Epidermal melanocyte (primary cell): ENCODE measurements at regions not wholly inside any gene's neighbourhood (a gene's known extent, or its start where the extent isn't known, plus 50 kb on each side); places are given as distances from the start of the nearest gene placed in this dataset.
"Not testable (repeated sequence)": the region's sequence is repeated elsewhere in the genome, so short reads cannot be mapped to it uniquely, and the experiment has no call there.

ENCODE experiments used
- DNase-seq: peaks from one replicate; pipeline ENCODE4 v3.0.0; 2011; ENCODE audit warnings: low spot score; ENCODE audit not compliant: insufficient read length

DNA sequence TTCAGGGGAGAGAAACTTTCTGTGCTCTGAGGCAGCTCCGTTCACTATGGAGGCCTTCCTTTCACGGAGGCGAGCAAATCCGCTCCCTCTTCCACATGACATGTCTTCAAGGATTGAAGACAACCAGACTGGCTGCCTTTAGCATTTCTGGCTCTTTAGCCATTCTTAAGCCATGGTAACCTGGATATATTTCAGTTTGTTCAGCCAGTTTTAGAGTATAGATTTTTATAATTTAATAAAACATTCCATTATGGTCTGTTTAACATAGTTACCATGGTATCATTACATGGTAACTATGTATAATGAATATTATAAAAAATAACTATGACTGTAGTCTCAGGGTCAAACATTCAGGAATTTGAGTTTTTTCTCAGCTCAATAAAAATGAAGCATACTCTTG, 54.2 kb upstream of the NFIA start:
- DNase-seq = no peak

DNA sequence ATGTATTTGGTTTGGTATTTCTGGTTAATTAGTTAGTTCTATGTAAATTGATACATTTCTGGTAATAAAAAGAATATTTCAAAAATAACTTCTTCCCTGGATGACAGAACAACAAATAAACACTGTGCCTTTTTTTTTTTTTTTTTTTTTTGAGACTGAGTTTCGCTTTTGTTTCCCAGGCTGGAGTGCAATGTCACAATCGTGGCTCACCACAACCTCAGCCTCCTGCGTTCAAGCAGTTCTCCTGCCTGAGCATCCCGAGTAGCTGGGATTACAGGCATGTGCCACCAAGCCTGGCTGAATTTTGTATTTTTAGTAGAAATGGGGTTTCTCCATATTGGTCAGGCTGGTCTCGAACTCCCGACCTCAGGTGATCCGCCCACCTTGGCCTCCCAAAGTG, 64.3 kb upstream of the NFIA start:
- DNase-seq = not testable (repeated sequence)

DNA sequence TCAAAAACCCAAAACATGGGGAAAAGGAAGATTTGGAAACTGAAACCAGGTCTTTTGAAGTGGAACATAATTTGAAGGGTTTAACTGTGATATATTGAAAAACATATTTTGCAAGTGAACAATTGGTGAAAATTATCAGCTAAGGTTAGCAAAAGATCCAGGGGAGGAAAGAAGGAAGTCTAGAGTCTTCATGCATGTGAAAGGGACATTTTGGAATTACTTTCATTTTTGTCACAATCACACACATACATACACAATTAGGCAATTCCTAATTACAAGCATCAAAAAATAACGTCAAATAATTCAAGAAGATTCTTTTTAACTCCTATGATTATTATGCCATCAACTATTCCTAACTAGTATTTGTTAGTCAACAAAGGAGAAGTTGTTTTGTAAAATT, 64.7 kb upstream of the NFIA start:
- DNase-seq = no peak

DNA sequence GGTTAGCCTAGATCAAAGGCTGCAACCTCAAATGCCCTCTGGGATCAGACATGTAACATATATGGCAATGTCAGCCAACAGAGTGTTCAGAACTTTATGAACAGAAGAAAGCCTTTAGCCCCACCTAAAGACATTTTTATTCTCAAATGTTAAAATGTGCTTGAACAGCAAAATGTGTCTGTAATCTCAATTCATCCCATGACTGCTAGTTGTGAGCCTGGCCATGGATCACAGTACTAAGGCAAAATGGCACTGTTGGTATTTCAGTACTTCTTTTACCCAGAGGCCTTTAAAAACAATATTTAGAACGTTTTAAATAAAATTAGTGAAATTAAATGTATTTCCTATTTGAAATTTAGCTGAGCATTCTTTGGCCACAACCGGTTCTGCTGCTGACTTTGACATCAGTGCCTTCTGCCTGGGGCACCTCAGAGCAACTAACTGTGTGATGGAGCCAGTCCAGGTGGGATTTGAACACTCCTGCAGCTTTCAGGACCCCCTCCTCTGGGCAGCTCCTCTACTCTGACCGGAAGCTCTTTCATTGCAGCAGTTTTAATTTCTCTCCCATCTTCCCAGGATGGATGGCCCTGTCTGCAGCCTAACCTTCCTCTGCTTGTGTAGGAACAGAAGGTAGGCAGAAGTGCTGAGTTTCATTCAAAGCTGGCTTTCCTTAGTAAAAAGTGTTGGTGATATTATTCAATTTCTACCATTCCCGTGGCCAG, 68.3 kb upstream of the NFIA start:
- no peak for DNase-seq

DNA sequence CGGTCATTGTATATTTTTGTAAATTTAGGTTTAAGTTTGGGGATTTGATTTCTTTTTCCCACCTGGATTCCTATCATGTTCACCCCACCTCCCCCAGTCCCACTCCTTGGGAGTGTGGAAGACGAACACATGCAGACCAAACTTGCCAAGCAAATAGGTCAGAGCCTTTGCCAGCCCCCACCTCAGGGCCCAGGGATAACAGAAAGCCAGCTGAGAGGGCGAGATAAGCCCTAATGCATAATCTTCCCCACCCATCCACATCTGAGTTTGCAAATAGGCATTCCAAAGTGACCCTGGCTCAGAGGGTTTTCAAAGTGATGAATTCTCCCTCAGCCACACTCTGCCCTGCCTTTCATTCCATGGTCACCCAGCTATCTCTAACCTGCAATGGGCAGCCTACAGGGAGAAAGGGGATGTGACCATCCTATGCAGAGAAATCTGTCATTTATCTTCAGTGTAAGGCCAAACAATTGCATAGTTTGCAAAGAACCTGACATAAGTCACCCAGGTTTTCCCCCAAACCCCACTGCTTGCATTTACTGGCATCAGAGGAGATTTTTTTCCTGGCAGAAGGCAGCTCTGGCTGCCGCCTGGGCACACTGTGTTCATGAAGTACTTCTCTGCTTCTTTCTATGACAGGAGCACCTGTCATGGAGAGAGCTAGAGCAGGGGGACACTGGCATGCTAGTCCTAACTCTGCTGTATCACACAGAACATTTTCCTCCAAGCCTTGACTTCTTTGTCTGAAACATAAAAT, 69.0 kb upstream of the NFIA start:
- DNase-seq = no peak

DNA sequence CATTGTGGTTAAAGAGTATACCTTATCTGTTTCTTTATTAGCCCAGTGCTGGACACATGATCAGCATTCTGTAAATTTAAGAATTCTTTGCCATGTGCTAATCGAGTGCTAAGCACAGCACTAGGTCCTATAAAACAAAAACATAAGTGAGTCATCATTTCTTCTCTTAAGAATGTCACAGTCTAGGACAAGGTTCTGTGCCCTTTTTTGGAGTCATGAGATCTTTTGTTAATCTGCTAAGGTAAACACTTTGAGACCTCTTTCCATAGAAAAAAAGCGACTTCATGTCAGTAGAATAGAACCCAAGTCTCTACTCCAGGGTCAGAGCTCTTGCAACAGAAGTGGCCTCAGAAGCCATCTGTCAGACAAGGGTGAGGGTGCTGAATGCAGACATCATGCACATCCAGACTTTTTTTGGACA, 70.0 kb upstream of the NFIA start:
- DNase-seq = no peak

DNA sequence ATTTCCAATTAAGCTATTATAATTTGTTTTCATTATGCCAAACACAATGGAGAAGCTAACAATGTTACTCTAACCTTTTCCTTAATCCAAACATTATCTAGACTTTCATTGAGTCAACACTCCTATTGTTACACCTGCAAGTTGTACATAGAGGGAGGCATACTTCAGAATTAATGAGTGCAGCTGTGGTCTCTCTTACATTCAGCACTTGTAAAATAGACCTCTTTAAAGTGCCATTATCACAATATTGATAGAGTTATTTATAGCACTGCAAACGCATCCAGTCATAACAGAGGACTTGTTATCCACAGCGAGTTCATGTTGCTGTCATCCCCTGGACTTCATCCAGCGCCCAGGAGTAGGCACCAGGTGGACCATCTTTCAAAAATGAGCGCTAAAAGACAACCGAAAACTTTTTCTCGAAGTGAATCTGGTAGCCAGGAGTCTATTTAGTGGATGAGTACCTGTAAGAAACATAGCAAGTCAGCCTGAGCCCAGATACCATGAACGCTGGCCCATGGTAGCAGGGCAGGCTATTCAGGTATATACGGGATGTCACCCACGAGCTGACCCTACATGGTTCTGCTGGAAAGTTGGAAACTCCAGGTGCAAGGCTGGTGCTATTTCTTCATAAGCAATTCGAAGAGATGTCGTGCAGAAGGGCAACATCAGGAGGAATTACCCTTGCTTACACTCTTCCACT, 70.6 kb upstream of the NFIA start:
- no peak for DNase-seq

DNA sequence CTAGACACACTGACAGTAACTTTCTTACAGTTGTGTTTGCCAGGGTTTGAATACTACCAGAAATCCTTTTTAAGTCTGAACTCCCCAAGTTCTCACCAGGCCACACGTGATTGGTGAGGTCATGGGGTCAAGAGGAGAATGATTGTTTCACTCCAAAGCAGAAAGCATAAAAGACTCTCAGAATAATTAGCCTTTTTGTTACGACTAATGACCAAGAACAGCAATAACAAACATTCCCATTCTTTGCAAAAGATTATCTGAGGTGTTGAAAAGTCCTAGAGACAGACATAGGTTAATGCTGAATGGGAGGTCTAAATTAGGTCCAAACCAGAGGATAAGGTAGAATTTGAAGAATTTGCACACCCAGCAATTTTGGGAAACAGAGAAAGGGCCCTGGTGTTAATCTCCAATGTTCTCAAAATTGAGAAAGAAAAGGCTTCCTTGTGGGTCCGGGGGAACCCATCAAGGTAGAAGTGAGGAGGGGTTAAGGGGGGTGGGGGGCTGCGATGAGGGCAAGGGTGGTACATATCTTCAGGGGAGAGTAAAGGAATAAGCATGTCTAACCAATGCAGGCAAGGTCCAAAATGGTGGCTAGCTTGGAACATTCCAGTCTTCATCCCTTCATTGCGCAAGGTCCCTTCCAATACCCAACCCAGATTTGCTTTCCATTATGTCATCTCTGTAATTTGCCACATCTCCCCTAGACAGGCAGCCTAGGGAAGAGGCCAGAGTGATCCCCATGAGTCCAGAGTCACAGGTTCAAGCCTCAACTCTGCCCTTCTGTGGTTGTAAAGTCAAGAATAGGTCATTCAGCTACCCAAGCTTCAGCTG, 74.6 kb upstream of the NFIA start:
- DNase-seq = no peak

DNA sequence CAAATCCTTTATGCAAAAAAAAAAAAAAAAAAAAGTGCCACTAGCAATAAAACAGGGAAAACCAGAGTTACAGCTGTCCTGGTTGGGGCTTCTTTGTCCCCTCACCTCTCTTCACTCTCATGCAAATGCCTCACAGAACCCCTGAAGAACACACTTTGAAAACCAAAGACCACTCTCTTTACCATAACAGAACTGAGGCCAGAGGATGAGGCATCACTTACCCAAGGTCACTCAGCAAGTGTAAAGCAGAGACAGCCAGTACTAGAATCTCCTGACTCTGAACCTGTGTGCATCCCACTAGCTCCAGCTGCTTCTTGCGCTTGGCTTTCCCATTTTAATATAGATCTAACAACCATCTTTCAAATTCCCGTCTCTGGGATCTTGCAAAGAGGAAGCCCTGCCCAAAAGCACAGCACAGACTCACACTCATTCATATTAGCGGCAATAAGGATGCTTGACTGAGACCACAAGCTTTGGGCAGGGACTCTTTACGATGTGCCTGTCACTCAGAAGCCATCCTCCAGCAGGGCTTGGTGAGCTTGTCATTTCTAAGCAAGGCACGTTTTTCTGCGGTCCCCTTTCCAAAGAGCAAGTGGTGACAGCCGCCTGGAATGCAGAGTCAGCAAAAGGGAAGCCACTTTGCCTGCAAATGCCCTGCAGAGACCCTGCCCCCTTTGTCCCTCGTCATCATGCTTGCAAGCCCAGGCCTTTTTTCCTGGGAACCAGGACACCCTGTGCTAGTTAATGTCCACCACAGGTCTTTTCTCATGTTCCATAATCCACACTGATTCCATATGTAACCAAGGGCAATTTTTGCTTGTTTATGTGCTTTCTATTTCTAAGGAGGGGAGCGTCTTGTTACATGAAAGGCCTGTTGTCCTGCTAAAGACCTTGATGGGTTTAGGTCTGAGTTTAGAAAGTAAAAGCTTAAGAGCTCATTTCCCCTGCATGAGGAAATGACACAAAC, 76.5 kb upstream of the NFIA start:
- DNase-seq = no peak

DNA sequence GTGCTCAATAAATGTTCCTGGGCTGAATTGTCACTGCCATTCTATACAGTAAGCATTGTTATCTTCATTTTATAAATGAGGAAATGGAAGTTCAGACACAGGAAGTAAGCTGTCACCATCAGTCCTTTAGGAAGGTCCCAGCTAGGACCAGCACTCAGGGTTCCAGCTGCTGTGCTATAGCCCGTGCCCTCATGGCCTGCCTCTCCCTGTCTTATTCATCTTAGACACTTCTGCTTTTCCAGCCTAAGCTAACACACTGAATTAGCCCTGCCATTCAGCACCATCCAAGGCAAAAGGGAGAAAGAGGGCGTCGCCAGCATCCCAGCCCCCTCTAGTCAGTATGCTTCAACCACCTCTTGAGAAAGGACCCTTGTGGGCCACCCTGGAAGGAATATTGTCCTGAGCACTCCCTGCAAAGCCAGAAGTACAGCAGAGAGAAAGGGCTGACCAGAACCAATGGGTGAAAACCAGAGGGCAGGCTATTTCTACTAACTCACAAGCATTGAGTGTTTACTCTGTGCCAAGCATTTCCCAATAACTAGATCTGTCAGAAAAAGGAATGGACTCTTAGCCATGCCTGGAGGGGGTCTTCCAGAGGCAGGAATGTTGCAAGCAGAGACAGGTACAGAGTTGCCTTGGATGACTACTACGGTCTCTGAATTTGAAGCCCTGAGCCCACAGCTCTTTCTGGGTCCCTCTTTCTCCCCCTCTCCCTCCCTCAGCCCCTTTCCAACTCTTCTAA, 77.9 kb upstream of the NFIA start:
- DNase-seq = no peak

DNA sequence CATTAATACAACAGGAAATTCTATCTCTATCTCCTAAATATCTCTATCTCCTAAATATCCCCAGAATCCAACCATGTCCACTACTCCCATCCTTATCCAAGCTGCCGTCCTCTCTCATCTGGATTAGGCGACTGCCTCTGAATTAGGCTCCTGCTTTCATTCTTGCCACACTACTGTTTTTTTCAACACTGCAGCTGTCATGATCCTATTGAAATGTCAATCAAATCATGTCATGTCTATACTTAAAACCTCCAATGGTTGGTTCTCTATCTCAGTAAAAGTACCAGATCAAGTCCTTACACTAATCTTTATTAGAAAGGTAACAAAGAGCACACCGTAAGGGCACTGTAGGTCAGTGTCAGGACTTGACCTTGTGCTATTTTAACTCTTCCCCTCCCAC, 82.0 kb upstream of the NFIA start:
- no peak for DNase-seq

DNA sequence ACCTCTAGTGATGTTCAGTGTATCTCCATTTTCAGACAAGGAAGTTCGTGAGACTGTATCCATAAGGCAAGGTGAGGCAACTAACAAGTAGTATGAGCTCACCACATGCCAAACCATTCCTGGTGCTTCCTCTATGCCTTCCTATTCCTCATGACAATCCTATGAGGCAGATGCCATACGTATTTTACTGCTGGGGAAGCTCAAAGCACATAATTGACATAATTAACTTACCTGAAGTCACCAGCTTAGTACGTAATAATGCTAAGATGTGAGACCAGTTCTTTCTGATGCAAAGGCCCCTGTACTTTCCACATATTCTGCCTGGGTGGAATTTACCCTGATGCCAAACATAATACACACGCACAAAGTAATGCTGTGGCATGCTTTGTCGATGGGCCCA, 83.6 kb upstream of the NFIA start:
- no peak for DNase-seq

DNA sequence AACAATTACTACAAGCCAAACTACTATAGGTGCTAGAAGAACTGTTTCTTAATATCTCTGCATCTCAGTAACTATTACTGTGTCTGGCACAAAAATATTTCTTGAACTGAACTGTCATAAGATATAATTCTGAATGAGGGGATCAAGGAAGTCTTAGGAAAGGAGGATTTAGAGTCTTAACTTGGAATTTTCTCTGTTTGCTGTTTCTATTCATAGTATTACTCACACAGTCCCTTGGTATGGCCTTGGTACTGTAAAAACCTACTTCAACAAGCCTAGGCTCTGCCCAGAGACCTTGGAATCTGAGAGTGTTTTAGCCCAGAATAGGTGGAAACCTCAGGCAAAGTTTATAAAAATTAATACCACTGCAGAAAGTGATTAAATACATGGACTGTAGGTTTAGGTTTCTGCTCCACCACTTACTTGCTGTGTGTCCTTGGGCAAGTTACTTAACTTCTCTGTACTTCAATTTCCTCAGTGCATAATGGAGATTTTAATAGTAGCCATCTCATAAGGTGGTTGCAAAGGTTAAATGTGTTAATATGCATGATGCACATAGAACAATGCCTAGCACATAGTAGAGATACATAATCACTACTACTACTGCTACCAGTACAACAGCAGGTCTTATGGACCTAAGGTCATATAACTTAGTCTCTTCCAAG, 87.4 kb upstream of the NFIA start:
- DNase-seq = no peak

DNA sequence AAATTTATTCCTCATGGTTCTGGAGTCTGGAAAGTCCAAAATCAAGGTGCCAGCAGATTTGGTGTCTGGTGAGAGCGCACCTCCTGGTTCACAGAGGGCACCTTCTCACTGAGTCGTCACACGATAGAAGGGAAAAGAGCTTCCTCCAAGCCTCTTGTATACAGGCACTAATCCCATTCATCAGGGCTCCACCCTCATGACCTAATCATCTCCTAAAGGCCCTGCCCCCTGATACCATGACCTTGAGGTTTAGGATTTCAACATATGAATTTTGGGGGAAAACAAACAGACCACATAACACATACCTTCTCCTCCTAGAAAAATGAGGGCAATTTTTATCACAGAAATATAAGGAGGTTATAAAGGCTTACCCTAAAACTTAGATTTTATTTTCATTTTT, 88.0 kb upstream of the NFIA start:
- DNase-seq = no peak

DNA sequence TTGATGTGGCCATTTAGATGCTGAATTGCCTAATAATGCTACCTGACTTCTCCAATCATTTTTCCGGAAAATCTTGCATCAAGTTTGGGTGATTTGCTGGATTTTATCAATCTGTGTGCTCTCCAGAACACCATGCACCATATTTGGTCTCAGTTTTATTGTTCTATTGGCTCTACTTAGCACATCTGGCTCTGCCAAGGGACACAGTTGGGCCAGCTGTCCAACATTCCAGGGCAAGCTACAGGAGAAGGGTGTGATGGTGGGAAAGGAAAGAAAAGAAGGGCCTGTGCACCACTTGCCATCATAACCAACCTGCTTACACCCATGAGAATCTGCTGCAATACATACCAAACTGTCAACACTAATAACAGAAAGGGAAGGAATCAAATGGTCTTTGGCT, 90.2 kb upstream of the NFIA start:
- DNase-seq = no peak

DNA sequence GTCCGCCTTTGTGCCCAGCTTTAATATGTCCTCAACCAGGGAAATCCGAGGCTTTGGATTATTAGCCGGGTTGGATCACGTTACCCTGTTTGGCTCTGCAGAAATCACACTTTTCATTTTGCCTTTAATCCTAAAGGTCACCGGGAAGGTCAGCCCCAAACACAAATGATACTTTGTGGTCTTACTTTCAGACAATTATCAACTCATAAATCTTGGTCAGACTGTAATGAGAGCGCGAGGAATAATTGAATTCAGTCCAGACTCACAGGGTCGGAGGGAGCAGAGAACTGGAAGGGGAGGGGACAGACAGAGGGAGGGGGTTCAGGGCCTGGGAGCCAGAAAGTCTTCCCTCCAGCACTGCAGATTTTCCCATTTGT, 91.7 kb upstream of the NFIA start:
- DNase-seq = no peak

DNA sequence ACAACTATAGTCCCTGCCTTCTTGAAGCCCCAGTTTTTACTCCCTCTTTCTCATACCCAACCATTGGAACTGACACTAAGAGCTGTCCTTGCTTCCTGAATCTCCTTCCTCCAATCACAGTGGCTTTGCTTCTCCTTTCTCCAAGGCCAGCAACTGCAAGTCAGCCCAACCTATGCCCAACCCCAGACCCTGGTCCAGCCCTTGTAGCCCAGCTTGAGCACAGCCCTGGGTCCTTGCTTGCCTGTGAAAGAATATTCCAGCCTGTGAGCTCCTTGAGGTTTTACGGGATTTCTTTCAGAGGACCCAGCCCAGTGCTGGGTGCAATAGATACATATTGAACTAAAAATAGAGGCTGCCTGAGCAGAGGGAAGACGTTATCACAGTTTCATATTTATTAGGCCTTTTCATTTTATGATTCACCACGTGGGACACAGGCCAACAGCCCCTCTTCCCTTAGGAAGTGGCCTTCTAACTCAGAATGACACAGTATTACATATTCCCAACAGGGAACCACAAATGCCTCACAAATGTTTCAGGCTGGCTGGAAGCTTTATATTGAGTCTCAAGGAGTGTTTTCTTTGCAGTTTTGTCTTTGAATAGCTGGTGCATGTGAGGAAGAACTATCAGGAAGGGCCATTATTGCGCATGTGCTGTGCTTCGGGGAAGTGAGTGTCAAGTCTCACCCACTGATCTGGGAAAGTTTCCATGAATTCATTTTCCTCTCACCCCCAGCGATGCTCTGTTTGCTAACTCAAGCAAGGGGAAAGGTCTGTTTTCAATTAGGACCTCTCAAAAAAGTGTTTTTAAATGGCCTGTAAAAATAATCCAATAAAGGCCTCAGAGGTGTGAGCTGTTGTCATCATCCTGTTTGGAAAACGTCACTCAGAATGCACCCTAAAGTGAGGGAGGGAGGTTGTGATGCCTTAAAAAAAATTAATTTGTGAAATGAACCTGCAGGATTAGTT, 92.3 kb upstream of the NFIA start:
- peak; percentile 71 for DNase-seq

DNA sequence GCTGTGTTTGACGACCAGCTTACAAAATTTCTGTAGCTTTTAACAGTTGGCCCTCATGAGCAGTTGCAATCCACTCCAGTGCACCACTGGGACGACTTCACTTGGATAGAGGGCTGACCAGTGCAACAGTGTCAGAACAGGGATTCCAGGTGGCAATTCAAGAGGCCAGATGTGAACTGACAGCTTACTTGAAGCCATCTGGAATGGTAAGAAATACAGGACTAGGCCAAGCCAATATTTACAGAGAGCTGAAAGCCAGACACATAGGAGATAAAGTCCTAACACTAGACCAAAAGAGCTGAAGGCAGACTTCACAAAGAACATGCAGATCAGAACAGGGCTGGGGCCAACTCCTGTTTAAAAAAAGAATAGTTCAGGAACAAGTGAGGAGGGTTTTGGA, 93.5 kb upstream of the NFIA start:
- DNase-seq = no peak
